ENCODE measurements at regions not wholly inside any gene's neighbourhood (a gene's known extent, or its start where the extent isn't known, plus 50 kb on each side); places are given as distances from the start of the nearest gene placed in this dataset.

DNA sequence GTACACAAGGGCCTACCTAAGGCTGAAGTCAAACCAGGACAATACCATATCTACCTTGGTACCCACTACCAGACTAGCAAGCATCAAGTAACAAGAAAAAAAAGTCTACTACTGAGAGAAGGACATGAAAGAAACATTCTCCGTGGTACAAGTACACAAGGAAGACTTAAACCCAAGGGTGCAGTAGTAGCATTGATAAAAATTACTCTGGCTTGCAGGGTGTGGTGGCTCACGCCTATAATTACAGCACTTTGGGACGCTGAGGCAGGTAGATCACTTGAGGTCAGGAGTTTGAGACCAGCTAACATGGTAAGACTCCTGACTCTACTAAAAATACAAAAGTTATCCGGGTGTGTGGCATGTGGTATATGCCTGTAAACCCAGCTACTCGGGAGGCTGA, 386.5 kb upstream of the PMFBP1 start:
- TF ChIP-seq CTCF (IDR thresholded peaks at IDR 0.05; ENCODE audit: poor library complexity) (no peak), EZH2 (IDR thresholded peaks at IDR 0.05; ENCODE audit: borderline replicate concordance) (no peak)

All from hepatocyte (in vitro differentiated cells).